ENCODE measurements at regions not wholly inside any gene's neighbourhood (a gene's known extent, or its start where the extent isn't known, plus 50 kb on each side); places are given as distances from the start of the nearest gene placed in this dataset.

- Histone ChIP-seq H3K36me3 (ENCODE audit: control insufficient read depth in 2 of 2, insufficient read depth in 2 of 2, low read length in 1 of 2) (no peaks in the 10 kb centered on the region), H3K79me2 (ENCODE audit: control insufficient read depth, insufficient read depth, low read length) (no peaks in the 10 kb centered on the region), H4K20me1 (ENCODE audit: control insufficient read depth, insufficient read depth) (no peaks in the 10 kb centered on the region), H3K4me1 (ENCODE audit: control insufficient read depth, insufficient read depth, low read length) (no peaks in the 10 kb centered on the region), H3K9ac (ENCODE audit: control insufficient read depth, insufficient read depth, low read length) (no peak overlapping the region), H2AFZ (ENCODE audit: control insufficient read depth, low read depth, low read length) (no peak overlapping the region), H3K27ac (ENCODE audit: control insufficient read depth, insufficient read depth) (no peak overlapping the region), H3K9me3 (replicated peaks; ENCODE audit: control insufficient read depth, insufficient read depth, low read length) (no peaks in the 10 kb centered on the region), H3K27me3 (replicated peaks in 1 of 2; ENCODE audit: control insufficient read depth in 2 of 2, insufficient read depth in 2 of 2, low read length in 1 of 2) (no peaks in the 10 kb centered on the region), H3K4me3 (no peak overlapping the region), H3K4me2 (ENCODE audit: control insufficient read depth, insufficient read depth) (no peak overlapping the region)
- no TSS peak for BruUV-seq (replicated peaks)
- ChIA-PET POLR2A (no interaction called here), RAD21 (ENCODE audit: unreplicated experiment) (no interaction called here), SMC1A (ENCODE audit: uncharacterized antibody, unreplicated experiment) (no interaction called here), CTCF (no interaction called here)
- TF ChIP-seq ZNF384 (IDR thresholded peaks at IDR 0.05; ENCODE audit: borderline replicate concordance, low read depth, low read length): no peak
- TF ChIP-seq SIX5 (IDR thresholded peaks at IDR 0.05; ENCODE audit: low read depth, low read length, severe bottlenecking): no peak
- no peak for TF ChIP-seq RAD21 (IDR thresholded peaks at IDR 0.05; ENCODE audit: insufficient read depth, low read depth, low read length)
- TF ChIP-seq TARDBP (IDR thresholded peaks at IDR 0.05; ENCODE audit: borderline replicate concordance): no peak
- TF ChIP-seq FOS (IDR thresholded peaks at IDR 0.05; ENCODE audit: borderline replicate concordance, extremely low read depth, insufficient read length): no peak
- no peak for TF ChIP-seq PAX8 (IDR thresholded peaks at IDR 0.05)
- TF ChIP-seq ATF7 (IDR thresholded peaks at IDR 0.05; ENCODE audit: low read depth): no peak
- TF ChIP-seq EGR1 (IDR thresholded peaks at IDR 0.05; ENCODE audit: borderline replicate concordance in 1 of 2, low read depth in 2 of 2, low read length in 2 of 2): no peak
- no peak for TF ChIP-seq IKZF2 (IDR thresholded peaks at IDR 0.05)
- TF ChIP-seq SPI1 (IDR thresholded peaks at IDR 0.05; ENCODE audit: borderline replicate concordance, insufficient read depth, low read depth, low read length): no peak
- no peak for TF ChIP-seq YBX1 (IDR thresholded peaks at IDR 0.05)
- TF ChIP-seq BCL11A (IDR thresholded peaks at IDR 0.05; ENCODE audit: low read depth, low read length): no peak
- no peak for TF ChIP-seq HSF1 (IDR thresholded peaks at IDR 0.05; ENCODE audit: low read depth, low read length)
- no peak for TF ChIP-seq ZNF592 (IDR thresholded peaks at IDR 0.05)
- no peak for TF ChIP-seq RCOR1 (conservative IDR thresholded peaks at IDR 0.05; ENCODE audit: low read depth, low read length)
- TF ChIP-seq IRF4 (IDR thresholded peaks at IDR 0.05; ENCODE audit: low read depth, low read length): no peak
- FAIRE-seq: no peak
- no peak for DNase-seq (ENCODE audit: low read depth, low spot score)
- 0% methylated on average over 2 of the region's 2 CpGs for WGBS (ENCODE audit: insufficient coverage, insufficient replicate concordance, low lambda C conversion rate, missing lambda C conversion rate)
- in situ Hi-C loops (cut with MboI): no loop called here
- ATAC-seq: no peak
- intact Hi-C loops (cut with micrococcal nuclease; ENCODE audit: unreplicated experiment): no loop called here
Observed at GRCh38 chr5:21094619-21095018, 1106.6 kb upstream of the CDH18 start.

Measured in GM12878 (cell line).